CD4-positive, alpha-beta T cell treated with Interleukin-10 for 1 hour (primary cell): ENCODE measurements at regions not wholly inside any gene's neighbourhood (a gene's known extent, or its start where the extent isn't known, plus 50 kb on each side); places are given as distances from the start of the nearest gene placed in this dataset.
"Not testable (repeated sequence)": the region's sequence is repeated elsewhere in the genome, so short reads cannot be mapped to it uniquely, and the experiment has no call there.

Experiments
- DNase-seq: peaks from one replicate; pipeline ENCODE4 v3.0.0-alpha.2; 2020

DNA sequence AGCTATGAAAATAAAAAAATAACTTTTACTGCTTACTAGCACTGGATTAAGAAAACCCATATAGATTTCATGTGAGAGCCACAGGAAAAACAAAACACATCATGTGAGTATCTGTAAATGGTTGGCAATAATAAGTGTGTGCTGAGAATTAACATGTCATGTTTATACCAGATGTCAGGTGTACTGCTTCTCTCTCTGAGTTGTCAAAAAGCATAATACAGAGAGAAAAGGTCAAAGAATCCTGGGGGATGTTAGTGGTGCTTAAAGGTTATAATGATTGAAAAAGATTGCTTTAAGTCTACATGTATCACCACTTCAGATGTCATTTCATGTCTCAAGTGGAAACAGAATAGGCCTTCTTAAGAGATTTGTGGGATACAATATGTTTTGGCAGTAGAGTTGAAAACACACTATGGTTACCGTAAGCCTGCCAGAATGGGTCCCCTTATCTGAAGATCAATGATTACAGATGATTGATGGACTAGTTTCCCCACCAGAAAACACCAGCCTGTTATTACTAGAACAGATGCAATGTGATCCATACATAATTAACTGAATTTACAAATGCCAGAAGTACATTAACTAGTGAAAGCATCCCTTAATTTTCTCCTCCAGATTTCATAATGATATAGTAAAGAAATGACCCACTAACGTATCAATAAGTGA is 204.1 kb downstream of the CNTN3 start:
- DNase-seq, result no peak

DNA sequence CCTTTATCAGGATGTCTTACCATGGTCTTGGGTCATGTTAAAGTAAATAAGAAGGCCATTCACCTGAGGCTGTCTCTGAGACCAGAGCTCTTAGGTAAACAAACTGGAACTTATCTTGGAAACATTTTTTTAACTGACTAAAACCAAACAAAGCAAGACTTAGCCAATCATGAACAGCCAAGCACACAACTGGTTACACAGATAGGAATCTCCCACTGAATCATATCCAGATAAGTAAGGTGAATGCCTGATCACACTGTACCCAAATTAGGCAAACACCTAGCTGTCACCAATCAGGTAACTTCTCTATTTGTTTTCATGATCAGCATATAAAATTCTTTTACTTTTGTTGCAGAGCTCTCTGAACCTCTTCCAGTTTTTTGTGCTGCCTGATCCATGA is 205.4 kb downstream of the CNTN3 start:
- no peak for DNase-seq

DNA sequence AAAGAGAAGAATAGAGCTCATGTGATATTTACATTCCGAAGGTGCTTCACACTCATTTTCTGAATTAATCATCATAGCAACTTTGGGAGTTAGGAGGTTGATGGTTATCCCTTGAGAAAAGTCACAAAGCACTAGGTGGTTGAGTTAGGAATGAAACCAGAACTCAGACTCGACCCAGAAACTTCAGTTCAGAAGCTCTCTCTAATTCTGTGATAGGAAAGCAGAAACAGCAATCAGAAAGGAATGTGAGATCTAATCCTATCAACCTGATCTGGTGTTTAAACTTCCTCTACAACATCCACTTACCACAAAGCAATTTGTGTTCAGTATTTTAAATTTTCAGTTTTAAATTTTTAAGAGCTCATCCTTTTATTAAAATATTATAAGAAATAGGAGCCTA is 211.2 kb downstream of the CNTN3 start:
- DNase-seq, result no peak

DNA sequence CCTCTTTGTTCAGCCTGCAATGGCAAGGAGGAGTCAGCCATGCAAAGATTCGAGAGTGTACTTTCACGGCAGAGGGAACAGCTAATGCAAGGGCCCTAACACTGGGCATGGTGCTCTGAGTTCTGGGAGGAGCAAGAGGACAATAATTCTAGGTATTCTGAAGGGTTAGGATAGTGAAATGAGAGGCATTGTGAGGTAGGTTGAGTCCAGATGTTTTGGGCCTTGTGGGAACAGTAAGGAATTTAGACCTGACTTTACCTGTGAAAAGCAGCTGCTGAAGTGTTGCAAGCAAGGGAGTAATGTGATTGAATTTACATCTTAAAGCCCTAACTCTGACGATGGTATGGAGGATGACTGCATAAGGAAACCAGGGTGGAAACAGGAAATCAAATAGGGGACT is 211.6 kb downstream of the CNTN3 start:
- no peak for DNase-seq

DNA sequence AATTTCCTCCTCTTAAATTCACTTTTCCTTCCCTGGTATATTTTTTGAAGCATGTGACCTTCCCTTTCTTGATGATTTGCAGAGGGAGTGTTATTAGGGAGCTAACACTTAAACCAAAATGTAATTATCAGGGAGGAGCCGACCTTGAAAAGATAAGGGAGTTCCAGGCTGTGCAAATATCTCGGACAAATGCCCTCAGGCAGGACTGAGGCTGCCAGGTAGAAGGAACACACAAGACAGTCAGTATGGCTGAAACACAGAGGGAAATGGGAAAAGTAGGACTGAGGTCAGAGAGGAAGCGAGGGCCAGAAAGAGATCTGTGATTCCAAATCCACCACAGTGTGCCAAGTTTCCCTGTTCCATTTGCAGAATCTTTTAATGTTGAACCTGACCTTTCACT is 221.0 kb downstream of the CNTN3 start:
- no peak for DNase-seq

DNA sequence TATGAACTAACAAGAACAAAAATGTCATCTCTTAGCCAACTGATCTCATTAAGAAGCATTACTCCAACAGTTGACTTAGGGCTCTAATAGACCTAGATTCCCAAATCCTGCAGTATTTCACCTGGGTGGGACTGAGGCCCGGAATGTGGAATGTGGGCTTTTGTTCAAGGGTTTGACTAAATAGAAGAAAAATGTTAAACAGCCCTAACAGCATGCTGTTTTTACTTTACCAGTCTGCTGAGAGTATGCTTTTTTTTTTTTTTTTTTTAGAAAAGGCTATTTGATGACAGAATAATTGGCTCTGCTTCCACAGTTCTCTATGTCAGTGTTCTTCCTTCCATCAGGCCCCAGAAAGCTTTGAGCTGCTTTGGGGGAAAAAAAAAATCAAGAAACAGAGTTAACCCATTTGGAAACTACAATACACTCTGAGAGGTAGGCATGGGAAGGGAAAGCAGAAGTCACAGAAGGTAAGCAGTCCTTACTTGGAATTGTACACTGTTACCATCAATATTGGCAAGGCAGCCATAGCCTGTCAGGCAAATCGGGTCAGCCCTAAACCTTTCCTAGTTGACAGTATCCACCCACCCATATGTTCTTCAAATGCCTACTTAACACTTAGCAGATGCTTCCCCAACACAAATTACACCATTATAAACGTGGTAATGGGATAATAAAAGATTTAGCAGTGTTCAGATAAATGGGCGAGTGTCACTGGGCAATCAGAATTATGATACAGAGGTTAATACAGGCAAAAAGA is 224.2 kb downstream of the CNTN3 start:
- no peak for DNase-seq

DNA sequence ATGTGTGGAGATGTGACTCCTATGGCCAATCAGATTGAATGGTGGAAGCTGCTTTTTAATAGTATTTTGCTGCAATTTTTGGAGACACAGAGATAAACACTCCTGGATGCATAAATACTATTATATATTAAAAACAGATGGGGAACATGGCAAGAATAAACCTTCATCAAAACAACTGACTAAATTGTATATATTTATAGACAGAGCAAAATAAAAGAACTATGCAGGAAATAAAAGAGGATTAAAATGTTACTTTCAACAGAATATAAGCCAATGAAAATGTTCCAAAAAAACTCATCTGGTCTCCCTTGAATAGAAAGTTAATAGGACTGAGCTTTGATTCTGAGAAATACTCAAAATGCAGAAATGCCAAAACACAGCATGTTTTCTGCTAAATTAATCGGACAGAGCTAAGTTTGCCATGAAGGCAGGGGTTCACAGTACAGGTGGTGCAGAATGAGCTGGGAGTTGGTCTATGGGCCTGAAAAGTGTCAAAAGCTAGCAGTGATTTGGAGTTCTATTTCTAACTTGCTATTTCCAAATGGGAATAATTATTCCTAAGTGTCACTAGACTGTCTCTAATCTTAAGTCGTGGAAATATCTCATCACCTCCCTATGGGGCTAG is 227.2 kb downstream of the CNTN3 start:
- no peak for DNase-seq

DNA sequence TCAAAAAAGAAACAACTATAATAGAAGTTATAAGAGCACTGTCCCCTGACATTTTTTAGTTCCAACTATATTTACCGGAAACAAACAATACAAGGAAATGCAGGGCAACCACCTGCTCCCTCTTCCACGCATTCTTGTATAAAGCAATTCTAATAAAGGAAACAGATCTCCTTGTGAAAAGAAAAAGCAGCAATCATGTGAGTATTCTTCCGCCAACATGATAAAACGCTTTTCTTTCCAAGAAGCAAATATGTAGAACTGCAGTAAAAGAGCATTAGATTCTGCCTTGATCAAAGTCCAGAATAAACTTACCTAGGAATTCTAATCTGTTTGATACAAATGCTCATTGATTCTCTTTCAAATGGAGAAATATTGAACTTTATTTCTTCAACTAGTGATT is 230.3 kb downstream of the CNTN3 start:
- DNase-seq, result no peak

DNA sequence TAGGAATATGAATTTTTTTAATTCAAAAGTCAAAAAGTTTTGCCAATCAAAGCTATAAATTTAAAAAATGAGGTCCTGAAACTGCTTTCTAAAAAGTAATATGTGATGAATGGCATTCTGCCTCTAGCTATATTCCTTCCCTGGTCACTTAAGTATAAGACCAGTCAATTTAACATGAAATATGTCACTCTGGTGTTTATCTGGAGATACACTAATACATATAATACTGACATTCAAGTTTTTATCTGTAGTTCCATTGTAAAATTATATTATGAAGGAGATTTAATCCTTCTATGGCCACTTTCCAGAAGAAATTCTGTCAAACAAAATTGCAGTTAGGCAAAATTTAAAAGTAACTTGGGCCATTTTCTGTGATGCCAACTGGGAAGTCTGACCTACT is 236.8 kb downstream of the CNTN3 start:
- no peak for DNase-seq

DNA sequence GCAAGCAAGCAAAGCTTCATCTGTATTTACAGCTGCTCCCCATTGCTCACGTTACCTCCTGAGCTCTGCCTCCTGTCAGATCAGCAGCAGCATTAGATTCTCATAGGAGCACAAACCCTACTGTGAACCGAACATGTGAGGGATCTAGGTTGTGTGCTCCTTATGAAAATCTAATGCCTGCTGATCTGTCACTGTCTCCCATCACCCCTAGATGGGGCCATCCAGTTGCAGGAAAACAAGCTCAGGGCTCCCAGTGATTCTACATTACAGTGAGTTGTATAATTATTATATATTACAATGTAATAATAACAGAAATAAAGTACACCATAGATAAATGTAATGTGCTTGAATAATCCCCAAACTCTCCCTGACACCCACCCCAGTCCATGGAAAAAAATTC is 238.1 kb downstream of the CNTN3 start:
- not testable (repeated sequence) for DNase-seq

DNA sequence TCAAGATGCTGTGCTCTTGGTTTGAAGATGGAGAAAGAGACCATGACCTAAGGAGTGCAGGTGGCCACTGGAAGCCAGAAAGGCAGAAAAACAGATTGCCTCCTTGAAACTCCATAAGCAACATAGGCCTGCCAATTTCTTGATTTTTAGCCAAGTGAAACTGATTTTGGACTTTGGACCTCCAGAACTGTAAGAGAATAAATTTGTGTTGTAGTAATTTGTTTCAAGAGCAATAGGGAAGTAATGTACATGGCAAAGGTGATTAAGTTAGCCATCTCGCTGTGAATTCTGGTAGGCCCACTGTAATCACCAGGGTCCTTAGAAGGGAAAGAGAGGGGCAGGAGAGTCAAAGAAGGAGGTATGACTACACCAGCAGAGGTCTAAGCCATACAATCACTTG is 238.8 kb downstream of the CNTN3 start:
- no peak for DNase-seq

DNA sequence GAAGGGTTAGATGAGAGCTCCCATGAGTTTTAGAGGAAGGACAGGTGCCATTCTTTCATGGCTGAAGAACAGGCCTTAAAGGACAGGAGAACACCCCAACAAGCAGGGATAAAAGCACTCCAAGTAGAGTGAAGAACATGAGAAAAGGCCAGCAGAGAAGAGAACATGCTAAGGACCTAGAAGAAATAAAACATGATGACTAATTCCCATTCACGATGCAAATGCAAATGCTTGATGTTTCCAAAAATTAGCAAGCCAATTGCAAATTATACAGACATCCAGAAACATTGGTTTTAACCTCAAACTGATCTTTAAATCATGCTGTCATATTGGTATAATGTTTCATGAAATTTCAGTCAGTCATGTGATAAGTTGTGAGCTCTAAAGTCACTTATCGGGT is 241.7 kb downstream of the CNTN3 start:
- DNase-seq, result no peak

DNA sequence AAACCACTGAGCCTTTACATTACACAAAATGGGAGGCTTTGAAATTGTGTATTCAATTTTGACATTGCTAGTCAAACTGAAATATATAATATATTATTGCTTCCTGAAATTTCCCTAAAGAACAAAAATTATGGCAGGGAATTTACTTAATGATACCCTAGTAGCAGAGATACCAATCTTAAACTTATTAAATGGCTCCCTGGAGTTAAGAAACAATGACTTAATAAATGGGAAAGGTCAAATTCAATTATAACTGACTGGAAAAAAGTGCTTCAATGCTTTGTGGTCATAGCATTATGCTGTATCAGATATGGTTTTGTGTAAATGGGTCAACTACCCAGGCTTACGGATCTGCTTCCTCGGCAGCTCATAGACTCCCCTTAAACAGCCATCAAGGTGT is 244.1 kb downstream of the CNTN3 start:
- DNase-seq, result no peak

DNA sequence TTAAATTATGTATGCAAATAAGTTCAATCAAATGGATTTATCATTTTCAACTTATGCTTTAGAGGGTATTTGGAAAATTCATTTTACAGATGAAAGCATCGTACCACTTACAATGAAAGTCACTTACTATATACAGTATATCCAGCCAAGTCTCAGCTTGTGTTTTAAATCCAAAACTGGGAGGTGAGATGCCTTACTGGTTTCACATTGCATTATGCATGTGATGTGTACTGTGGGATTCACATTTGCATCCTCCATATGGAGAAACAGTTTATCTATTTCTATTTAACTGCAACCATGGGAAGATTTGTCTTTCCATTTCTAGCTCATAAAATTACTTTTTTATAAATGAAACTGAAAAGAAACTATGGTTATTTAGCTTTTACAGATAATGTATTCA is 248.1 kb downstream of the CNTN3 start:
- DNase-seq, result no peak

DNA sequence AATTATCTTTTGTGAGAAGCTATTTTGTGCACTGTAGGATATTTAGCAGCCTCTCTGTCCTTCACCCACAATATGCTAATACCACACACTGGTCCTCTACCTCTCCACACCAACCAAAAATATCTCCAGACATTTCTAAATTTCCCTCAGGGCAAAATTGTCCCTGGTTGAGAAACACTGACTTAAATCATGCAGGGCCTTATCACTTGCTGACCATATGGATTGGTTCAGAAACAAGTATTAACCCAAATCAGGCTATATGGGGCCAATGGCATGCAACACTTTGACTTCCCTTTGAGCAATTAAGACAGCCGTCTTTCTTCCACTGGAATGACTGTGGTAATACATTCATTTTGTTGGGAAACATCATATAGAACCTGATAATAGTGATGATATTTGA is 251.1 kb downstream of the CNTN3 start:
- no peak for DNase-seq

DNA sequence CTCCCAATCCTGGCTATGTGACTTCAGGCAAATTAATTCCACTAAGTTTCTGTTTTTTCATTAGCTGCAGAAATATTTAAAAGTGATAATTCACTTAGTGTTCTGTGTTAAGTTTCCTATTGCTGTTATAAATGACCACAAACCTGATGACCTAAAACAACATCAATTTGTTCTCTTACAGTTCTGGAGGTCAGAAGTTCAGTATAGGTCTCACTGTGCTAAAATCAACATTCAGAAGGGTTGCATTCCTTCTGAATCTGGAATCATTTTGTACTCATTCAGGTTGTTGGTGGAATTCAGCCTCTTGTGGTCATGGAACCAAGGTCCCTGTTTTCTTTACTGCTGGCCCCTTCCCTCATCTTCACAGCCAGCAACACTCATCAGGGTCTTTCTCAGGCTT is 254.1 kb downstream of the CNTN3 start:
- no peak for DNase-seq

DNA sequence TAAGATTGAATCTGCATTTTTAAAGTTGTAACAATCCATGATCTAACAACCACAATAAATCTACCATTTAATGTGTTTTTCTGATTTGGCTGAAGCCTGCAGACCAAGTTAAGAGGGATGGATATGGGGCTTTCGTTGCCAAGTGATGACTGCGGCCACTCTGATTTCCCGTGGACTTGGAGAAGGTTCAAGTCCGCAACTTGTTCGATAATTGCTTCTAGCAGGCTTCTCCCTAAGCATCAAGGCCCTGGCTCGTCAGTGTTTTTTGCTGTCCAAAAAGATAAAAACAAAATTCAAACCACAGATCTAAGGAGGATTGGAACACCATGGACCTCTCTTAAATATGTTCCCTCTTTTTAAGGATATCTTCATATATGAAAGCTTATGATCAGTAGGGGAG is 256.6 kb downstream of the CNTN3 start:
- DNase-seq, result no peak

DNA sequence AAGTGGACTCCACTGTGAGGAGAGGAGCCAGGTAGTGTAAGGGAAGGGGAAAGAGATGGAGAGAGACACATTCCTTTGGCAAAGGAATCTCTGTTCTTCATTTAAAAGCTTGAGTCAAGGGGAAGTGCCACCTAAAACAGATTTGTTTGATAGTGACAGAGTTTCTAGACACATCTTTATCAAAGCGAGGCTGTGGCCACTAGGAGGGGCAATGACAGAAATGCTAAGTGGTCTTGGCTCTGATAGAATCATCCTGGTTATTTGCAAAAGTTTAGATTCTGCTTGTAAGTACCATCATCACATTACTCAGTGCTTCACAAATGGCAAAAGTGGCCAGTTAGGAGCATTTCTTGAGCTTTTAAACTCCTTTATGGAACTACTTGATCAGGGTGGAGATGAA is 261.4 kb downstream of the CNTN3 start:
- DNase-seq, result no peak

DNA sequence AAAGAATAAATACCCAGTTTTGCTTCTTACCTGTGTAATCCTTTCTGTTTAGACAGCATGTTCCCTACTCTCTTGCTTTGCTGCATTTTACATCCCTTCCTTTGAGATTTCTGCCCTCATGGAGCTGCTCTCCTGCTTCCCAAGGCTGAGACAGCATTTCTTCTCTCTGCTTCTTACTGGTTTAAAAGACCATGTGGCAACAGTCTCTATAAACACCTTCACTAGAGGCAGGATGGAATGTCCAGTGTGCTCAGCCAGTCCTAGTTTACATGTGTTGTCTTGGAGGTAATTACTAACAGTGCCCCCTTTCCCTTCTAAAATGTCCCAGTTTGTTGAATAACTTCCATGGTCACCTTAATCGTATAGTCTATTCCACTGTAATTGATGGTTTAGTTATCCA is 262.3 kb downstream of the CNTN3 start:
- no peak for DNase-seq

DNA sequence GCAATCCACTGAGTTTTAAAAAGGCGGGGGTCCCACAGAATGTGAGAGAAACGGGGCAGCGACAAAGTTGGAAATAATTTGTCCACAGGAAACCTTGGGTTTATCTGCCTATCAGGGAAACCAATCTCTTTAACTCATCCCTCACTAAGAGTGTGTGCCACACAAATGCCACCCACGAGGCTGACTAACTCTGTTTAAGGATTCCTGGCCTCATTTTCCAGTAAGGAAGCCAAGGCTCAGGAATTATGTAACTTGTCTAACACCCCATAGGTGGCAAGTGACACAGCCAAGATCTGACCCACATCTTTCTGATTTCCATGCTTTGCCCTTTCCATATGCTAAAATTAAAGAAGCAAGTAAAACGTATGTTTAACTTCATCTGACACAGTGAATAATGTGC is 263.2 kb downstream of the CNTN3 start:
- no peak for DNase-seq

DNA sequence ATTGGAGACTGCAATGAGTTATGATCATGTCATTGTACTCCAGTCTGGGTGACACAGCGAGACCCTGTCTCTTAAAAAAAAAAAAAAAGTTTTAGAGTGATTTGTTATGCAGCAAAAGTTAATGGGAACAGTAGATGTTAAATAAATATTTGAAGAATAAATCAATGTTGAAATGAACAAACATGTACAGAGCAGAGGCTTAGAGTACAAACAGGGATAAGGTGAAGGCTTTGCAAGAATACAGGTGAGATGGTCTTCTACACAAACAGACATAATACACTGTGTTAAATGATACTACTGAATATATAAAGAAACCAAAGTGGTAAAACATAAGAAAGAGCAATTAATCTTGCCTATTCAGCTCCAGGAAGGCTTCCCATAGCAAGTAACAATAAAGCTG is 265.4 kb downstream of the CNTN3 start:
- no peak for DNase-seq

DNA sequence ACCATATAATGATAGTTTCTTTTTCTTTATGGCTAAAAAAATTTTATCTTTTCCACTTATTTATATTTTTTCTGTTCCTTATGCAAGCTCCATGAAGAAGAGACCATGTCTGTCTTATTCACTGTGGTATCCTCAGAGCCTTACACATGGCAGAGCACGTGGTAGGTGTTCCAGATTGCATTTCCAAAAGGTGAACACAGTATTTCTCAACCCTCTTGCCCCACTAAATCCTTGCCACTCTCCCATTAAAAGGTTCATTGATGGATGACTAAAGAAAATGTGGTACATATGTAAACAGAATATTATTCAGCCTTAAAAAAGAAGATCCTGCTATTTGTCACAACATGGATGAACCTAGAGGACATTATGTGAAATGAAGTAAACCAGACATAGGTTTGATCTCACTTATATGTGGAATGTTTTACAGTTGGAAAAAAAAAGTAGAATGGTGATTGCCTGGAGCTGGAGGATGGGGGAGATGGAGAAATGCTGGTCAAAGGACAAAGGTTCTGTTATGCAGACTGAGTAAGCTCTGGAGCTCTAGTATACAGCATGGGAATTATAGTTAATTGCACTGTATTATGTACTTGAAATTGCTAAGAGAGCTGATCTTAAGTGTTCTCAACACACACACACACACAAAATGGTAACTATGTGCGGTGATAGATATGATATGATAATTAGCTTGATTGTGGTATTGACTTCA is 266.7 kb downstream of the CNTN3 start:
- no peak for DNase-seq

DNA sequence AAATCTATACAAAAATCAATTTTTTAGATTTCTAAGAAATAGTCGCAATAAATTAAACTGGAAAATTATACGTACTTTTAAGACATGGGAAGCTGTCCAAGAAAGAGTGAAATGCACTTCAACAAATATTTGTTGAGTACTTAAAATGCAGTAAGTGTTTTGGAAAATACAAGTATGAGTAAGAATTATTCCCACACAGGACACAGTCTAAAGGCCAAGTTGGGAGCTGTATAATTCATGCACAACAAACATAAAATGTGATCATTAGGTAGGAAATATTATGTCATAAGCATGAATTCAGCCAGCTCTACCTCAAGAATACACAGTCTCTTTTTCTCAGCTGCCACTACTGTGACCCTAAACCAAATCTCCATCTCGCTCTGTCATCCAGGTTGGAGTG is 267.6 kb downstream of the CNTN3 start:
- DNase-seq, result no peak

DNA sequence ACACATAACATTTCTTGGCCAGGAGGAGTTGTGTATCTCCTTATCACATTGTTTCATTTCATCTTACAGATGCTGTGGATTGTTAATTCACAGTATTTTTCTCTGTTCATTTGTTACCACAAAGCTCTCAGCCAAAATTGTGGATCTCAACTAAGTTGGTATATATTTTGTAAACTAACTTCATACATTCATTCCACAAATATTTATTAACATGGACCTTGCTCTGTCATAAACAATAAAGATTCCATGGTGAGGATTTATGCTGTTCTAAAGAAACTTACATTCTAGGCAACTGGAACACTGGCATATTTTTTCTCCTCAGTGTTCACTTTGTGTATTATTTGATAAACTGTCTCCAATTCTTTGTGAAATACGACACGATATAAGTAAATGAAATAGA is 268.8 kb downstream of the CNTN3 start:
- no peak for DNase-seq
